ENCODE measurements at regions not wholly inside any gene's neighbourhood (a gene's known extent, or its start where the extent isn't known, plus 50 kb on each side); places are given as distances from the start of the nearest gene placed in this dataset.

- Mint-ChIP-seq H3K4me1 (ENCODE audit: unreplicated experiment) (peaks cover 44% of the 10 kb centered on the region), H3K4me3 (ENCODE audit: unreplicated experiment) (no peak overlapping the region), H3K27me3 (ENCODE audit: unreplicated experiment) (no peaks in the 10 kb centered on the region), H3K36me3 (ENCODE audit: unreplicated experiment) (no peaks in the 10 kb centered on the region), H3K9me3 (ENCODE audit: unreplicated experiment) (no peaks in the 10 kb centered on the region), H3K27ac (ENCODE audit: unreplicated experiment) (no peak overlapping the region)
- DNase-seq (ENCODE audit: extremely low spot score, unreplicated experiment): no peak
- TF ChIP-seq CTCF (IDR thresholded peaks at IDR 0.05): no peak
These were observed 508.1 kb upstream of the MAP3K7 start for GRCh38 chr6:91094806-91095475.

GRCh38 chr6:91094341-91094740 lies 507.5 kb upstream of the MAP3K7 start:
- Mint-ChIP-seq H3K9me3 (ENCODE audit: unreplicated experiment) (no peaks in the 10 kb centered on the region), H3K36me3 (ENCODE audit: unreplicated experiment) (no peaks in the 10 kb centered on the region), H3K4me1 (ENCODE audit: unreplicated experiment) (peaks cover 44% of the 10 kb centered on the region), H3K27ac (ENCODE audit: unreplicated experiment) (no peak overlapping the region), H3K27me3 (ENCODE audit: unreplicated experiment) (no peaks in the 10 kb centered on the region), H3K4me3 (ENCODE audit: unreplicated experiment) (no peak overlapping the region)
- no peak for TF ChIP-seq CTCF (IDR thresholded peaks at IDR 0.05)
- DNase-seq (ENCODE audit: extremely low spot score, unreplicated experiment): no peak

- no peaks in the 10 kb centered on the region for H3K36me3 Mint-ChIP-seq (ENCODE audit: unreplicated experiment)
- no peak overlapping the region for H3K27ac Mint-ChIP-seq (ENCODE audit: unreplicated experiment)
- DNase-seq (ENCODE audit: extremely low spot score, unreplicated experiment): no peak
- no peak for TF ChIP-seq CTCF (IDR thresholded peaks at IDR 0.05)
- H3K9me3 Mint-ChIP-seq (ENCODE audit: unreplicated experiment): no peaks in the 10 kb centered on the region
- H3K4me1 Mint-ChIP-seq (ENCODE audit: unreplicated experiment): peaks cover 29% of the 10 kb centered on the region
- no peaks in the 10 kb centered on the region for H3K27me3 Mint-ChIP-seq (ENCODE audit: unreplicated experiment)
- no peak overlapping the region for H3K4me3 Mint-ChIP-seq (ENCODE audit: unreplicated experiment)
These were observed 502.1 kb upstream of the MAP3K7 start for GRCh38 chr6:91088976-91089375.

- H3K27me3 Mint-ChIP-seq (ENCODE audit: unreplicated experiment): no peaks in the 10 kb centered on the region
- H3K36me3 Mint-ChIP-seq (ENCODE audit: unreplicated experiment): no peaks in the 10 kb centered on the region
- no peak overlapping the region for H3K27ac Mint-ChIP-seq (ENCODE audit: unreplicated experiment)
- H3K4me1 Mint-ChIP-seq (ENCODE audit: unreplicated experiment): peaks cover 32% of the 10 kb centered on the region
- no peaks in the 10 kb centered on the region for H3K9me3 Mint-ChIP-seq (ENCODE audit: unreplicated experiment)
- DNase-seq (ENCODE audit: extremely low spot score, unreplicated experiment): no peak
- no peak overlapping the region for H3K4me3 Mint-ChIP-seq (ENCODE audit: unreplicated experiment)
- TF ChIP-seq CTCF (IDR thresholded peaks at IDR 0.05): no peak
These were observed 501.6 kb upstream of the MAP3K7 start for GRCh38 chr6:91088515-91088914.

- Mint-ChIP-seq H3K36me3 (ENCODE audit: unreplicated experiment) (no peaks in the 10 kb centered on the region), H3K4me1 (ENCODE audit: unreplicated experiment) (peaks cover 38% of the 10 kb centered on the region), H3K27me3 (ENCODE audit: unreplicated experiment) (no peaks in the 10 kb centered on the region), H3K27ac (ENCODE audit: unreplicated experiment) (no peak overlapping the region), H3K9me3 (ENCODE audit: unreplicated experiment) (no peaks in the 10 kb centered on the region), H3K4me3 (ENCODE audit: unreplicated experiment) (no peak overlapping the region)
- no peak for DNase-seq (ENCODE audit: extremely low spot score, unreplicated experiment)
- no peak for TF ChIP-seq CTCF (IDR thresholded peaks at IDR 0.05)
These were observed 501.0 kb upstream of the MAP3K7 start for GRCh38 chr6:91087908-91088307.

Measured in osteocyte (in vitro differentiated cells).